SU-DHL-6 (cell line): ENCODE measurements at regions not wholly inside any gene's neighbourhood (a gene's known extent, or its start where the extent isn't known, plus 50 kb on each side); places are given as distances from the start of the nearest gene placed in this dataset.
"Not testable (repeated sequence)": the region's sequence is repeated elsewhere in the genome, so short reads cannot be mapped to it uniquely, and the experiment has no call there.

Experiments
- H2AFZ ChIP-seq: fragments of 200-600 bp; sonication (generic); 2 replicates; pipeline ENCODE4 v1.6.1; 2014; ENCODE audit warnings: low read depth, mild to moderate bottlenecking, moderate library complexity, mixed read lengths, antibody characterized with exemption, low read length; ENCODE audit not compliant: severe bottlenecking
- H3F3A ChIP-seq: fragments of 200-600 bp; shearing (Covaris generic); 2 replicates; pipeline ENCODE4 v1.6.0; 2016; ENCODE audit warnings: antibody characterized with exemption, mild to moderate bottlenecking; ENCODE audit not compliant: insufficient read depth
- H3K27ac ChIP-seq: fragments of 200-600 bp; sonication (generic); 2 replicates; pipeline ENCODE4 v1.5.1; 2016; ENCODE audit warnings: low read depth, mild to moderate bottlenecking, low read length, moderate library complexity, mixed read lengths
- H3K27me3 ChIP-seq: fragments of 200-600 bp; sonication (generic), shearing (Covaris generic); 2 replicates; pipeline ENCODE4 v1.6.0; 2014; ENCODE audit warnings: mild to moderate bottlenecking, low read length
- H3K36me3 ChIP-seq: fragments of 200-600 bp; sonication (generic); 2 replicates; pipeline ENCODE4 v1.6.1; 2014; ENCODE audit warnings: mild to moderate bottlenecking, low read length, mixed read lengths
- H3K4me2 ChIP-seq: fragments of 300-600, 200-600 bp; shearing (Covaris generic), sonication (generic); 2 replicates; pipeline ENCODE4 v1.6.0; 2014; ENCODE audit warnings: low read length, low read depth, mild to moderate bottlenecking; ENCODE audit not compliant: poor library complexity, severe bottlenecking
- H3K4me3 ChIP-seq: fragments of 200-600 bp; sonication (generic); 2 replicates; pipeline ENCODE4 v1.5.1; 2014; ENCODE audit warnings: antibody characterized with exemption, low read length, mild to moderate bottlenecking, mixed read lengths; ENCODE audit not compliant: insufficient read depth, poor library complexity, severe bottlenecking
- H3K79me2 ChIP-seq: fragments of 200-600 bp; sonication (generic); 2 replicates; pipeline ENCODE4 v1.6.1; 2014; ENCODE audit warnings: mild to moderate bottlenecking, low read length, moderate library complexity; ENCODE audit not compliant: insufficient read depth
- H3K9ac ChIP-seq: fragments of 200-600 bp; sonication (generic); 2 replicates; pipeline ENCODE4 v1.7.0; 2014; ENCODE audit warnings: mild to moderate bottlenecking, low read length
- H3K9me2 ChIP-seq: fragments of 200-600 bp; sonication (generic); replicated peaks from 2 replicates; pipeline ENCODE4 v1.6.1; 2014; ENCODE audit warnings: low read length; ENCODE audit not compliant: insufficient read depth
- H3K9me3 ChIP-seq: fragments of 200-600 bp; sonication (generic); 2 replicates; pipeline ENCODE4 v1.6.1; 2014; ENCODE audit warnings: low read length, mixed read lengths; ENCODE audit not compliant: insufficient read depth
- H4K20me1 ChIP-seq: fragments of 200-600 bp; sonication (generic); 2 replicates; pipeline ENCODE4 v1.6.1; 2014; ENCODE audit warnings: low read depth, mild to moderate bottlenecking, antibody characterized with exemption, low read length, moderate library complexity, mixed read lengths
- CTCF ChIP-seq: fragments of 200-600 bp; sonication (generic); IDR thresholded peaks from one replicate; pipeline ENCODE4 v1.5.1; 2017; ENCODE audit warnings: antibody characterized with exemption, mild to moderate bottlenecking, low read length, moderate library complexity; ENCODE audit not compliant: insufficient read depth, poor library complexity, severe bottlenecking
- EZH2phosphoT487 ChIP-seq: fragments of 200-600 bp; sonication (generic), shearing (Covaris generic); conservative IDR thresholded peaks from 2 replicates; pipeline ENCODE4 v1.6.1; 2018; ENCODE audit warnings: mild to moderate bottlenecking, antibody characterized with exemption, low read length, moderate library complexity, mixed read lengths

GRCh38 chr18:72984290-72984689 lies 116.5 kb upstream of the NETO1 start:
- H3K36me3 ChIP-seq, result no peaks in the 10 kb centered on the region
- no peak overlapping the region for H3K27ac ChIP-seq
- no peak overlapping the region for H2AFZ ChIP-seq
- no peaks in the 10 kb centered on the region for H3K79me2 ChIP-seq
- H3K4me2 ChIP-seq, result no peak overlapping the region
- H3K9ac ChIP-seq, result no peak overlapping the region
- no peaks in the 10 kb centered on the region for H4K20me1 ChIP-seq
- no peaks in the 10 kb centered on the region for H3F3A ChIP-seq
- no peaks in the 10 kb centered on the region for H3K9me3 ChIP-seq
- H3K9me2 ChIP-seq, result no peaks in the 10 kb centered on the region
- TF ChIP-seq CTCF (no peak), EZH2phosphoT487 (no peak)
- H3K4me3 ChIP-seq, result no peak overlapping the region
- no peaks in the 10 kb centered on the region for H3K27me3 ChIP-seq

GRCh38 chr18:72973841-72974240 lies 106.1 kb upstream of the NETO1 start:
- H3K27ac ChIP-seq, result no peak overlapping the region
- no peaks in the 10 kb centered on the region for H4K20me1 ChIP-seq
- H3K4me3 ChIP-seq, result no peak overlapping the region
- H3K9me3 ChIP-seq, result no peaks in the 10 kb centered on the region
- no peaks in the 10 kb centered on the region for H3F3A ChIP-seq
- no peak for TF ChIP-seq EZH2phosphoT487
- TF ChIP-seq CTCF, result no peak
- H3K79me2 ChIP-seq, result no peaks in the 10 kb centered on the region
- no peaks in the 10 kb centered on the region for H3K9me2 ChIP-seq
- no peak overlapping the region for H3K4me2 ChIP-seq
- H3K36me3 ChIP-seq, result no peaks in the 10 kb centered on the region
- H3K9ac ChIP-seq, result no peak overlapping the region
- no peaks in the 10 kb centered on the region for H3K27me3 ChIP-seq
- no peak overlapping the region for H2AFZ ChIP-seq

DNA sequence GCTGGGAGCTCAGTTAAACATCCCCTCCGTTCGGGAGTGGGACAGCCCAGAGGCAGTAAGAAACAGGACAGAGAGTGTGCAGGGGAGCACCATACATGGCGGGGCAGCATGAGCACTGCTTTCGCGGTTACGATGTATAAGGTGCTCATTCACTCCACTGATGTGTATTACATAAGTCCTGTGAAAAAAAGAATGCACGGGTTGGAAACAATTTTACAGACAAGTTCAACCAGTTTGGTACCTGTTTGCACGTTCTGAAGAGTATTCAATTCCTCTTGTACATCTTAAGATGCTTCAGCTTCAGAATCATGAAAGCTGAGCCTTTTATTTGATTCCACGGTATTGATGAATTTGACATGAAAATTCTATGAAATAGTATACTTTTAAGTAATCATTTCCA lies 97.8 kb upstream of the NETO1 start:
- Histone ChIP-seq H3K9ac (no peak overlapping the region), H3K9me2 (no peaks in the 10 kb centered on the region), H3K4me3 (no peak overlapping the region), H4K20me1 (no peaks in the 10 kb centered on the region), H3K27me3 (no peaks in the 10 kb centered on the region), H3K4me2 (no peak overlapping the region), H3F3A (no peaks in the 10 kb centered on the region), H3K9me3 (no peaks in the 10 kb centered on the region), H3K79me2 (no peaks in the 10 kb centered on the region), H3K27ac (no peak overlapping the region), H3K36me3 (no peaks in the 10 kb centered on the region), H2AFZ (no peak overlapping the region)
- TF ChIP-seq EZH2phosphoT487 (no peak), CTCF (no peak)

GRCh38 chr18:72958195-72958594 lies 90.4 kb upstream of the NETO1 start:
- H3F3A ChIP-seq, H3K79me2 ChIP-seq, H3K9me2 ChIP-seq, H3K4me3 ChIP-seq, H3K4me2 ChIP-seq, H3K9me3 ChIP-seq, H3K9ac ChIP-seq, H4K20me1 ChIP-seq, H2AFZ ChIP-seq, H3K27ac ChIP-seq, H3K27me3 ChIP-seq, H3K36me3 ChIP-seq: not testable (repeated sequence)
